Liver (tissue), 8 donors: ENCODE measurements at regions not wholly inside any gene's neighbourhood (a gene's known extent, or its start where the extent isn't known, plus 50 kb on each side); places are given as distances from the start of the nearest gene placed in this dataset.

ENCODE experiments used
- DNase-seq: peaks from one replicate; pipeline ENCODE4 v3.0.0-alpha.2; 2017; ENCODE audit warnings: low spot score
- H3K27ac ChIP-seq, 2 donors: one replicate each; pipeline ENCODE4 v1.7.0; 2013; ENCODE audit warnings: inconsistent platforms in 2 of 2, low read length in 2 of 2, control low read depth in 1 of 2, low read depth in 1 of 2, mild to moderate bottlenecking in 1 of 2
- H3K27me3 ChIP-seq, 4 donors: one replicate each; pipeline versions ENCODE4 v1.6.1 to v1.7.0; 2013; ENCODE audit warnings: low read length in 3 of 4, inconsistent platforms in 1 of 4, mild to moderate bottlenecking in 1 of 4, moderate library complexity in 1 of 4; ENCODE audit not compliant: control insufficient read depth in 4 of 4, insufficient read depth in 4 of 4
- H3K36me3 ChIP-seq, 4 donors: one replicate each; pipeline versions ENCODE4 v1.6.1 to v1.7.0; 2013; ENCODE audit warnings: low read length in 3 of 4, mild to moderate bottlenecking in 3 of 4, low read depth in 1 of 4, moderate library complexity in 1 of 4; ENCODE audit not compliant: control insufficient read depth in 4 of 4, insufficient read depth in 3 of 4
- H3K4me1 ChIP-seq, 4 donors: one replicate each; pipeline versions ENCODE4 v1.6.1 to v1.7.0; 2013; ENCODE audit warnings: low read length in 3 of 4, mild to moderate bottlenecking in 3 of 4, moderate library complexity in 1 of 4; ENCODE audit not compliant: control insufficient read depth in 4 of 4, insufficient read depth in 4 of 4
- H3K4me3 ChIP-seq, 3 donors: one replicate each; pipeline versions ENCODE4 v1.6.1 to v1.7.0; 2013; ENCODE audit warnings: low read length in 3 of 3, control low read depth in 1 of 3, low read depth in 1 of 3, mild to moderate bottlenecking in 1 of 3
- H3K9ac ChIP-seq, 2 donors: one replicate each; pipeline ENCODE4 v1.7.0; 2013; ENCODE audit warnings: low read length in 2 of 2, mild to moderate bottlenecking in 2 of 2, moderate library complexity in 2 of 2, control low read depth in 1 of 2, low read depth in 1 of 2
- H3K9me3 ChIP-seq, 4 donors: one replicate each; pipeline versions ENCODE4 v1.6.1 to v1.7.0; 2013; ENCODE audit warnings: low read length in 3 of 4; ENCODE audit not compliant: control insufficient read depth in 4 of 4
- EGR1 ChIP-seq, 2 donors: IDR thresholded peaks; 2 replicates each; pipeline ENCODE4 v1.6.1; 2016 to 2018; ENCODE audit warnings: antibody characterized with exemption in 2 of 2, low read depth in 2 of 2
- FOXA2 ChIP-seq: IDR thresholded peaks from 2 replicates; pipeline ENCODE4 v1.6.1; 2016; ENCODE audit warnings: antibody characterized with exemption
- HNF4G ChIP-seq: IDR thresholded peaks from 2 replicates; pipeline ENCODE4 v1.6.1; 2016; ENCODE audit warnings: antibody characterized with exemption
- RAD21 ChIP-seq, 2 donors: IDR thresholded peaks; 2 replicates each; pipeline ENCODE4 v1.6.1; 2016; ENCODE audit warnings: antibody characterized with exemption in 2 of 2, mild to moderate bottlenecking in 2 of 2
- RXRA ChIP-seq, 2 donors: IDR thresholded peaks; 2 replicates each; pipeline ENCODE4 v1.6.1; 2017 to 2018; ENCODE audit warnings: antibody characterized with exemption in 2 of 2, mild to moderate bottlenecking in 1 of 2
- YY1 ChIP-seq: IDR thresholded peaks from 2 replicates; pipeline ENCODE4 v1.6.1; 2016; ENCODE audit warnings: antibody characterized with exemption, mild to moderate bottlenecking
- WGBS: extraction: QIAGEN DNeasy Blood & Tissue Kit; methylation state at CpG from one replicate; pipeline ENCODE4 v1.1.7; 2013; 5-methylcytosine and 5-hydroxymethylcytosine counted together
- TF ChIP-seq, protein P1 (sequence below): IDR thresholded peaks from 2 replicates; pipeline ENCODE4 v1.6.1; 2016; ENCODE audit warnings: antibody characterized with exemption, mild to moderate bottlenecking
- TF ChIP-seq, protein P2 (sequence below): fragments of 150-350 bp; IDR thresholded peaks from 2 replicates; pipeline ENCODE4 v1.5.1; 2017; ENCODE audit warnings: improper control_type of control experiment, low read depth, low read length; ENCODE audit not compliant: missing input control
- TF ChIP-seq, protein P3 (sequence below): IDR thresholded peaks from 2 replicates; pipeline ENCODE4 v1.6.1; 2016; ENCODE audit warnings: antibody characterized with exemption
- donor health status: healthy.
- donor health status: healthy.
- donor health status: healthy.
- donor health status: healthy.
- donor health status: healthy.

DNA sequence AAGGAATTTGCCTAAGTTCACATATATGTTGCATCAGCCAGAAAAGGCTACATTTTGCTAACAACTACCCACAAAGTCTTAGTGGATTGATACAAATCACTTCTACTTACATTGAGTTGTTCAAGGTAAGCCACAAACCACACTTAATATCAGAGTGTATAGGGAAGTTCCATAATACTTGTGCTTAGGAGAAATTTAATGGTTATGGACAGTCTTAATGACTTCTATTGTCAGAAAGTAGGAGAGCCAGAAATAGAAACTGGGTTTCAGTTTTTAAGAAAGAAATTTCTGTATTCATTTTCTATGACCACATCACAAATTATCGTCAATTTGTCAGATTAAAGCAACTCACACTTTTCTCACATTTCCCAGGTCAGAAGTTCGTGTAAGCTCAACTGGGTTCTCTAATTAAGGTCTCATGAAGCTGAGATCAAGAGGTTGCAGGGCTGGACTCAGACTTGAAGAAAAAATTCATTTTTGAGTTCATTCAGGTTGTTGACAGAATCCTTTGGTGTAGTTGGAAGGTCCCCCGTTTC, 695.7 kb downstream of the CDH11 start:
- no peaks in the 10 kb centered on the region for H3K36me3 ChIP-seq
- no peak overlapping the region for H3K9ac ChIP-seq
- no peak for DNase-seq
- H3K27ac ChIP-seq: no peak overlapping the region
- no peaks in the 10 kb centered on the region for H3K27me3 ChIP-seq
- no peak overlapping the region for H3K4me3 ChIP-seq
- H3K9me3 ChIP-seq: no peaks in the 10 kb centered on the region
- no peak for TF ChIP-seq HNF4G
- no peak for TF ChIP-seq EGR1 (IDR thresholded peaks at IDR 0.05; ENCODE audit: low read depth in 2 of 2)
- TF ChIP-seq RAD21 (IDR thresholded peaks at IDR 0.05): no peak
- TF ChIP-seq, protein P1, sequence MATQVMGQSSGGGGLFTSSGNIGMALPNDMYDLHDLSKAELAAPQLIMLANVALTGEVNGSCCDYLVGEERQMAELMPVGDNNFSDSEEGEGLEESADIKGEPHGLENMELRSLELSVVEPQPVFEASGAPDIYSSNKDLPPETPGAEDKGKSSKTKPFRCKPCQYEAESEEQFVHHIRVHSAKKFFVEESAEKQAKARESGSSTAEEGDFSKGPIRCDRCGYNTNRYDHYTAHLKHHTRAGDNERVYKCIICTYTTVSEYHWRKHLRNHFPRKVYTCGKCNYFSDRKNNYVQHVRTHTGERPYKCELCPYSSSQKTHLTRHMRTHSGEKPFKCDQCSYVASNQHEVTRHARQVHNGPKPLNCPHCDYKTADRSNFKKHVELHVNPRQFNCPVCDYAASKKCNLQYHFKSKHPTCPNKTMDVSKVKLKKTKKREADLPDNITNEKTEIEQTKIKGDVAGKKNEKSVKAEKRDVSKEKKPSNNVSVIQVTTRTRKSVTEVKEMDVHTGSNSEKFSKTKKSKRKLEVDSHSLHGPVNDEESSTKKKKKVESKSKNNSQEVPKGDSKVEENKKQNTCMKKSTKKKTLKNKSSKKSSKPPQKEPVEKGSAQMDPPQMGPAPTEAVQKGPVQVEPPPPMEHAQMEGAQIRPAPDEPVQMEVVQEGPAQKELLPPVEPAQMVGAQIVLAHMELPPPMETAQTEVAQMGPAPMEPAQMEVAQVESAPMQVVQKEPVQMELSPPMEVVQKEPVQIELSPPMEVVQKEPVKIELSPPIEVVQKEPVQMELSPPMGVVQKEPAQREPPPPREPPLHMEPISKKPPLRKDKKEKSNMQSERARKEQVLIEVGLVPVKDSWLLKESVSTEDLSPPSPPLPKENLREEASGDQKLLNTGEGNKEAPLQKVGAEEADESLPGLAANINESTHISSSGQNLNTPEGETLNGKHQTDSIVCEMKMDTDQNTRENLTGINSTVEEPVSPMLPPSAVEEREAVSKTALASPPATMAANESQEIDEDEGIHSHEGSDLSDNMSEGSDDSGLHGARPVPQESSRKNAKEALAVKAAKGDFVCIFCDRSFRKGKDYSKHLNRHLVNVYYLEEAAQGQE: no peak
- no peak for TF ChIP-seq YY1
- TF ChIP-seq RXRA (IDR thresholded peaks at IDR 0.05): no peak
- 83% methylated on average over 3 of the region's 3 CpGs for WGBS
- H3K4me1 ChIP-seq: no peaks in the 10 kb centered on the region

DNA sequence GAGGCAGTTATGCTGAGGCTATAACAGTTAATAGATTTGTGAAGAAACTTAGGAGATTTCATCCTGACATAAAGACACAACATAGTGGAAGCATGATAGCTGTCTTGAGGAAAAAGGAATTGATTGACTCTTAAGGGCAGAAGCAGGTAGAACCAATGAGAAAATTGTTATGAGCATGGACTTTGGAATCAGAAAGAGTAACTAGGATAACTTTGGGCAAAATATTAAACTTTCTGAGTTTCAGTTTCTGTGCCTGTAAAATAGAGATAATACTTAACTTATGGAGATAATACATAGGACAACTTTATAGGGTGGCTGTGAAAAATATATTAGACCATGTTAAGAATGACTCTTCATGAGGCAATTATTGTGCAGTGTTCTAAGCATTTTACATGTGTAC, 696.5 kb downstream of the CDH11 start:
- Histone ChIP-seq H3K4me3 (no peak overlapping the region), H3K4me1 (no peaks in the 10 kb centered on the region), H3K9me3 (no peaks in the 10 kb centered on the region), H3K36me3 (no peaks in the 10 kb centered on the region), H3K27ac (no peak overlapping the region), H3K9ac (no peak overlapping the region), H3K27me3 (no peaks in the 10 kb centered on the region)
- TF ChIP-seq, protein P1: no peak
- DNase-seq: no peak

DNA sequence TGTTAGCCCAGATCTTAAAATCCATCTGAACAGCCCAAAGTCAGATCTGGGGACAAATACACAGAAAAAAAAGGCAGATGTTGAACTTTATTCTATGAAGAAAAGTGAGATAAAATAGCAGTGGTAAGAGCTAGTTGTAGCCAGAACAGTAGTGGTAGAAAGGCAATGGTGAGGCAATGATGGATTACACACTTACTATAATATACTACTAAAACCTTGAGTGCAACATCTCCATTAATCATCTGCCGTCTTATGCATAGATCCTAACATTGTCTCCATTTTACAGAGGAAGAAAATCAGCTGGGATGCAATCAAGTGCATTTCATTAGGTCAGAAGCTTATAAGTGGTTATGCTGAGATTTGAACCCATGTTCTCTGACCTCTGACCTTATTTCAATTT, 699.6 kb downstream of the CDH11 start:
- Histone ChIP-seq H3K27ac (no peak overlapping the region), H3K27me3 (no peaks in the 10 kb centered on the region), H3K4me1 (no peaks in the 10 kb centered on the region), H3K9me3 (peaks cover 0 to 4% (median 0%) of the 10 kb centered on the region in 4 donors), H3K36me3 (no peaks in the 10 kb centered on the region), H3K9ac (no peak overlapping the region), H3K4me3 (no peak overlapping the region)
- TF ChIP-seq RXRA (IDR thresholded peaks at IDR 0.05) (no peak), FOXA2 (no peak)
- TF ChIP-seq, protein P2, sequence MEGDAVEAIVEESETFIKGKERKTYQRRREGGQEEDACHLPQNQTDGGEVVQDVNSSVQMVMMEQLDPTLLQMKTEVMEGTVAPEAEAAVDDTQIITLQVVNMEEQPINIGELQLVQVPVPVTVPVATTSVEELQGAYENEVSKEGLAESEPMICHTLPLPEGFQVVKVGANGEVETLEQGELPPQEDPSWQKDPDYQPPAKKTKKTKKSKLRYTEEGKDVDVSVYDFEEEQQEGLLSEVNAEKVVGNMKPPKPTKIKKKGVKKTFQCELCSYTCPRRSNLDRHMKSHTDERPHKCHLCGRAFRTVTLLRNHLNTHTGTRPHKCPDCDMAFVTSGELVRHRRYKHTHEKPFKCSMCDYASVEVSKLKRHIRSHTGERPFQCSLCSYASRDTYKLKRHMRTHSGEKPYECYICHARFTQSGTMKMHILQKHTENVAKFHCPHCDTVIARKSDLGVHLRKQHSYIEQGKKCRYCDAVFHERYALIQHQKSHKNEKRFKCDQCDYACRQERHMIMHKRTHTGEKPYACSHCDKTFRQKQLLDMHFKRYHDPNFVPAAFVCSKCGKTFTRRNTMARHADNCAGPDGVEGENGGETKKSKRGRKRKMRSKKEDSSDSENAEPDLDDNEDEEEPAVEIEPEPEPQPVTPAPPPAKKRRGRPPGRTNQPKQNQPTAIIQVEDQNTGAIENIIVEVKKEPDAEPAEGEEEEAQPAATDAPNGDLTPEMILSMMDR: no peak
- TF ChIP-seq, protein P3, sequence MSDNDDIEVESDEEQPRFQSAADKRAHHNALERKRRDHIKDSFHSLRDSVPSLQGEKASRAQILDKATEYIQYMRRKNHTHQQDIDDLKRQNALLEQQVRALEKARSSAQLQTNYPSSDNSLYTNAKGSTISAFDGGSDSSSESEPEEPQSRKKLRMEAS: no peak
- DNase-seq: no peak
- WGBS: 91% methylated on average over 1 of the region's 1 CpG
